K562 (cell line): ENCODE measurements at regions not wholly inside any gene's neighbourhood (a gene's known extent, or its start where the extent isn't known, plus 50 kb on each side); places are given as distances from the start of the nearest gene placed in this dataset.
A peak's percentile ranks its signal among the peaks of the same experiment; 100 is the strongest.

Experiments
- ARHGAP35 ChIP-seq: fragments of 450-650 bp; IDR thresholded peaks from 2 replicates; pipeline ENCODE4 v1.6.1; 2018; ENCODE audit not compliant: partially characterized antibody
- CHCHD3 ChIP-seq: fragments of 250-450 bp; sonication (Bioruptor Pico); IDR thresholded peaks from 2 replicates; pipeline ENCODE4 v2.1.2; 2022; ENCODE audit warnings: mild to moderate bottlenecking
- DDX20 ChIP-seq: fragments of 450-650 bp; IDR thresholded peaks from 2 replicates; pipeline ENCODE4 v1.6.1; 2016; ENCODE audit warnings: missing genetic modification characterization, low read depth, mild to moderate bottlenecking, missing compliant biosample characterization, moderate library complexity
- DPF2 ChIP-seq: fragments of 450-650 bp; IDR thresholded peaks from 2 replicates; pipeline ENCODE4 v1.6.1; 2016
- ELF4 ChIP-seq: fragments of 450-650 bp; formaldehyde crosslinking; IDR thresholded peaks from 2 replicates; pipeline ENCODE4 v1.4.0; 2022; ENCODE audit warnings: missing genetic modification characterization
- EP400 ChIP-seq: fragments of 450-650 bp; IDR thresholded peaks from 2 replicates; pipeline ENCODE4 v1.6.1; 2017; ENCODE audit warnings: antibody characterized with exemption, mild to moderate bottlenecking, moderate library complexity
- HDAC2 ChIP-seq: fragments of 450-650 bp; IDR thresholded peaks from 2 replicates; pipeline ENCODE4 v1.6.1; 2016; ENCODE audit warnings: mild to moderate bottlenecking
- MECOM ChIP-seq: fragments of 250-450 bp; sonication (Bioruptor Pico); IDR thresholded peaks from 2 replicates; pipeline ENCODE4 v1.8.0; 2022; ENCODE audit warnings: inconsistent platforms
- NCOA2 ChIP-seq, 2 experiments: fragments of 450-650 bp; IDR thresholded peaks; 2 replicates each; pipeline ENCODE4 v1.6.1; 2018; ENCODE audit warnings: mild to moderate bottlenecking in 2 of 2, moderate library complexity in 1 of 2; ENCODE audit not compliant: partially characterized antibody in 2 of 2
- NR3C1 ChIP-seq: sonication (generic); formaldehyde crosslinking; IDR thresholded peaks from 2 replicates; pipeline ENCODE4 v1.8.1; 2022; ENCODE audit warnings: missing genetic modification reagents
- PTRF ChIP-seq: fragments of 450-650 bp; IDR thresholded peaks from 2 replicates; pipeline ENCODE4 v1.6.1; 2016; ENCODE audit warnings: mild to moderate bottlenecking, missing genetic modification characterization, missing compliant biosample characterization
- RBM25 ChIP-seq: fragments of 200-400 bp; formaldehyde crosslinking; IDR thresholded peaks from 2 replicates; pipeline ENCODE4 v1.6.1; 2018; ENCODE audit warnings: low read length, low read depth, moderate library complexity; ENCODE audit not compliant: severe bottlenecking
- RCOR1 ChIP-seq, 2 experiments: IDR thresholded peaks; 2 replicates each; pipeline ENCODE4 v1.6.1; 2012; ENCODE audit warnings: low read depth in 2 of 2, low read length in 2 of 2, borderline replicate concordance in 1 of 2, improper control_type of control experiment in 1 of 2
- SAP30 ChIP-seq: fragments of 200-600 bp; sonication (generic); IDR thresholded peaks from 2 replicates; pipeline ENCODE4 v1.6.1; 2012; ENCODE audit warnings: borderline replicate concordance, low read depth, mild to moderate bottlenecking, moderate library complexity, low read length, control low read depth, inconsistent platforms; ENCODE audit not compliant: insufficient read depth, poor library complexity, severe bottlenecking
- SMARCA4 ChIP-seq: fragments of 450-650 bp; IDR thresholded peaks from 2 replicates; pipeline ENCODE4 v1.6.1; 2016
- SRF ChIP-seq, 2 experiments: fragments of 250-450, 450-650 bp in 1 of 2; sonication (Bioruptor Pico) in 1 of 2; sonication (generic) in 1 of 2; formaldehyde crosslinking; IDR thresholded peaks; 2 replicates each; pipeline versions ENCODE4 v1.5.0 to v1.5.1; 2020 to 2022; ENCODE audit warnings: mild to moderate bottlenecking in 1 of 2, missing genetic modification reagents in 1 of 2
- ZBTB1 ChIP-seq: sonication (generic); formaldehyde crosslinking; IDR thresholded peaks from 2 replicates; pipeline ENCODE4 v1.8.1; 2023; ENCODE audit warnings: missing genetic modification reagents, low read depth, mild to moderate bottlenecking, borderline replicate concordance
- ZNF133 ChIP-seq: fragments of 250-450 bp; sonication (Bioruptor Pico); IDR thresholded peaks from 2 replicates; pipeline ENCODE4 v1.4.0; 2020; ENCODE audit warnings: mild to moderate bottlenecking
- ZNF224 ChIP-seq: sonication (generic); formaldehyde crosslinking; IDR thresholded peaks from 2 replicates; pipeline ENCODE4 v1.8.0; 2022; ENCODE audit warnings: mild to moderate bottlenecking, missing genetic modification reagents
- ZNF408 ChIP-seq: fragments of 250-450 bp; sonication (Bioruptor Pico); IDR thresholded peaks from 2 replicates; pipeline ENCODE4 v1.4.0; 2020; ENCODE audit warnings: low read depth, mild to moderate bottlenecking, moderate library complexity
- ZNF507 ChIP-seq: conservative IDR thresholded peaks from 2 replicates; pipeline ENCODE4 v1.6.1; 2017; ENCODE audit warnings: missing genetic modification characterization, missing compliant biosample characterization
- ZNF589 ChIP-seq: fragments of 200-800 bp; sonication (Bioruptor generic); IDR thresholded peaks from 2 replicates; pipeline ENCODE4 v1.6.1; 2016; ENCODE audit warnings: low read depth, missing genetic modification characterization, missing compliant biosample characterization
- TF ChIP-seq, protein P1 (sequence below), 2 experiments: fragments of 450-650 bp; IDR thresholded peaks; 2 replicates each; pipeline ENCODE4 v1.6.1; 2016
- TF ChIP-seq, protein P2 (sequence below), 2 experiments: IDR thresholded peaks; 2 replicates each; pipeline ENCODE4 v1.6.1; 2012; ENCODE audit warnings: improper control_type of control experiment in 2 of 2, low read depth in 2 of 2, low read length in 2 of 2, borderline replicate concordance in 1 of 2
- TF ChIP-seq, protein P3 (sequence below): fragments of 200-800 bp; sonication (Bioruptor generic); IDR thresholded peaks from 2 replicates; pipeline ENCODE4 v1.6.1; 2017; ENCODE audit warnings: missing genetic modification characterization, missing compliant biosample characterization

DNA sequence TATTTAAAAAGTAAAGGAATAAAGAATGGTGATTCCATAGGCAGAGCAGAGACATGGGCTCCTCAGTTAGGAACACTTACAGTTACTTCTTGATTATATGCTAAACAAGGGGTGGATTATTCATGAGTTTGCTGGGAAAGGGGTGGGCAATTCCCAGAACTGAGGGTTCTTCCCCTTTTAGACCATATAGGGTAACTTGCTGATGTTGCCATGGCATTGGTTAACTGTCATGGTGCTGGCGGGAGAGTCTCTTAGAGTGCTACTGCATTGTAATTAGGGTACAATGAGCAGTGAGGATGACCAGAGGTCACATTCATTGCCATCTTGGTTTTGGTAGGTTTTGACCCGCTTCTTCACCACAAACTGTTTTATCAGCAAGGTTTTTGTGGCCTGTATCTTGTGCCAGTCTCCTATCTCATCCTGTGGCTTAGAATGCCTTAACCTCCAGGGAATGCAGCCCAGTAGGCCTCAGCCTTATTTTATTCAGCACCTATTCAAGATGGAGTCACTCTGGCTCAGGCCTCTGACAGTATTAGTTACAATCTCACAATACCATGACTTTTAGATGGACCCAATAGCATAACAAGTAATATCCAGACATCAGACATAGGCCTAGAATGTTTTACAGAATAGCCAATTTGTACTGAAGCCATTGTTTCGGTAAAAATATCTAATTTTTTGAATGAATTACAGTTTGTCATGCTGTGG lies 106.8 kb downstream of the ZBTB18 start (continued):
- TF ChIP-seq SAP30 (no peak), RCOR1 (IDR thresholded peaks at IDR 0.05; ENCODE audit: borderline replicate concordance in 1 of 2, low read depth in 2 of 2, low read length in 2 of 2) (no peak), SRF (CRISPR knock-in tag; IDR thresholded peaks at IDR 0.05) (peak in 1 of 2 experiments; percentile 30; a peak in 1 of 4 replicates), HDAC2 (no peak), DDX20 (tag) (0 out of 2 replicates have a peak, but pooled peaks have one; percentile 23), PTRF (tag) (no peak), ZNF408 (CRISPR knock-in tag) (no peak), ZNF133 (CRISPR knock-in tag) (no peak), NR3C1 (CRISPR knock-in tag) (no peak), CHCHD3 (CRISPR knock-in tag) (no peak), SMARCA4 (no peak), ELF4 (CRISPR knock-in tag) (no peak), EP400 (no peak), ARHGAP35 (no peak), ZBTB1 (CRISPR knock-in tag) (no peak), ZNF507 (no peak), ZNF224 (CRISPR knock-in tag) (no peak), NCOA2 (IDR thresholded peaks at IDR 0.05; ENCODE audit: partially characterized antibody in 2 of 2) (no peak), ZNF589 (0 out of 2 replicates have a peak, but pooled peaks have one; percentile 37), MECOM (CRISPR knock-in tag) (no peak), RBM25 (no peak), DPF2 (no peak)
- TF ChIP-seq, protein P1, sequence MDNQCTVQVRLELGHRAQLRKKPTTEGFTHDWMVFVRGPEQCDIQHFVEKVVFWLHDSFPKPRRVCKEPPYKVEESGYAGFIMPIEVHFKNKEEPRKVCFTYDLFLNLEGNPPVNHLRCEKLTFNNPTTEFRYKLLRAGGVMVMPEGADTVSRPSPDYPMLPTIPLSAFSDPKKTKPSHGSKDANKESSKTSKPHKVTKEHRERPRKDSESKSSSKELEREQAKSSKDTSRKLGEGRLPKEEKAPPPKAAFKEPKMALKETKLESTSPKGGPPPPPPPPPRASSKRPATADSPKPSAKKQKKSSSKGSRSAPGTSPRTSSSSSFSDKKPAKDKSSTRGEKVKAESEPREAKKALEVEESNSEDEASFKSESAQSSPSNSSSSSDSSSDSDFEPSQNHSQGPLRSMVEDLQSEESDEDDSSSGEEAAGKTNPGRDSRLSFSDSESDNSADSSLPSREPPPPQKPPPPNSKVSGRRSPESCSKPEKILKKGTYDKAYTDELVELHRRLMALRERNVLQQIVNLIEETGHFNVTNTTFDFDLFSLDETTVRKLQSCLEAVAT (IDR thresholded peaks at IDR 0.05) = no peak
- TF ChIP-seq, protein P2, sequence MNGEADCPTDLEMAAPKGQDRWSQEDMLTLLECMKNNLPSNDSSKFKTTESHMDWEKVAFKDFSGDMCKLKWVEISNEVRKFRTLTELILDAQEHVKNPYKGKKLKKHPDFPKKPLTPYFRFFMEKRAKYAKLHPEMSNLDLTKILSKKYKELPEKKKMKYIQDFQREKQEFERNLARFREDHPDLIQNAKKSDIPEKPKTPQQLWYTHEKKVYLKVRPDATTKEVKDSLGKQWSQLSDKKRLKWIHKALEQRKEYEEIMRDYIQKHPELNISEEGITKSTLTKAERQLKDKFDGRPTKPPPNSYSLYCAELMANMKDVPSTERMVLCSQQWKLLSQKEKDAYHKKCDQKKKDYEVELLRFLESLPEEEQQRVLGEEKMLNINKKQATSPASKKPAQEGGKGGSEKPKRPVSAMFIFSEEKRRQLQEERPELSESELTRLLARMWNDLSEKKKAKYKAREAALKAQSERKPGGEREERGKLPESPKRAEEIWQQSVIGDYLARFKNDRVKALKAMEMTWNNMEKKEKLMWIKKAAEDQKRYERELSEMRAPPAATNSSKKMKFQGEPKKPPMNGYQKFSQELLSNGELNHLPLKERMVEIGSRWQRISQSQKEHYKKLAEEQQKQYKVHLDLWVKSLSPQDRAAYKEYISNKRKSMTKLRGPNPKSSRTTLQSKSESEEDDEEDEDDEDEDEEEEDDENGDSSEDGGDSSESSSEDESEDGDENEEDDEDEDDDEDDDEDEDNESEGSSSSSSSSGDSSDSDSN (IDR thresholded peaks at IDR 0.05; ENCODE audit: borderline replicate concordance in 1 of 2, low read depth in 2 of 2, low read length in 2 of 2) = no peak
- TF ChIP-seq, protein P3, sequence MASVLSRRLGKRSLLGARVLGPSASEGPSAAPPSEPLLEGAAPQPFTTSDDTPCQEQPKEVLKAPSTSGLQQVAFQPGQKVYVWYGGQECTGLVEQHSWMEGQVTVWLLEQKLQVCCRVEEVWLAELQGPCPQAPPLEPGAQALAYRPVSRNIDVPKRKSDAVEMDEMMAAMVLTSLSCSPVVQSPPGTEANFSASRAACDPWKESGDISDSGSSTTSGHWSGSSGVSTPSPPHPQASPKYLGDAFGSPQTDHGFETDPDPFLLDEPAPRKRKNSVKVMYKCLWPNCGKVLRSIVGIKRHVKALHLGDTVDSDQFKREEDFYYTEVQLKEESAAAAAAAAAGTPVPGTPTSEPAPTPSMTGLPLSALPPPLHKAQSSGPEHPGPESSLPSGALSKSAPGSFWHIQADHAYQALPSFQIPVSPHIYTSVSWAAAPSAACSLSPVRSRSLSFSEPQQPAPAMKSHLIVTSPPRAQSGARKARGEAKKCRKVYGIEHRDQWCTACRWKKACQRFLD (CRISPR knock-in tag) = peak; percentile 75
